ENCODE measurements at regions not wholly inside any gene's neighbourhood (a gene's known extent, or its start where the extent isn't known, plus 50 kb on each side); places are given as distances from the start of the nearest gene placed in this dataset.

- TF ChIP-seq CTCF (IDR thresholded peaks at IDR 0.05) (no peak), EZH2 (IDR thresholded peaks at IDR 0.05; ENCODE audit: borderline replicate concordance, insufficient read depth, low read depth, low read length, poor library complexity, severe bottlenecking) (no peak)
Observed at GRCh38 chr3:163364717-163365116, 1713.6 kb downstream of the SI start.

Measured in B cell (primary cell).